Chondrocyte (in vitro differentiated cells): ENCODE measurements at regions not wholly inside any gene's neighbourhood (a gene's known extent, or its start where the extent isn't known, plus 50 kb on each side); places are given as distances from the start of the nearest gene placed in this dataset.

Experiments used
- DNase-seq: peaks from one replicate; pipeline ENCODE4 v3.0.0; 2021; ENCODE audit warnings: mixed read lengths, low spot score
- H3K27ac Mint-ChIP-seq: one replicate; pipeline ENCODE4 v1.8.0; 2021; ENCODE audit warnings: mild to moderate bottlenecking, moderate library complexity, mixed read lengths; ENCODE audit not compliant: unreplicated experiment
- H3K27me3 Mint-ChIP-seq: 2 replicates; pipeline ENCODE4 v1.8.0; 2021; ENCODE audit warnings: low read depth, mixed read lengths
- H3K36me3 Mint-ChIP-seq: 2 replicates; pipeline ENCODE4 v1.8.0; 2021; ENCODE audit warnings: low read depth, mixed read lengths
- H3K4me1 Mint-ChIP-seq: 2 replicates; pipeline ENCODE4 v1.8.0; 2021; ENCODE audit warnings: low read depth, mild to moderate bottlenecking, mixed read lengths
- H3K4me3 Mint-ChIP-seq: one replicate; pipeline ENCODE4 v1.8.0; 2021; ENCODE audit warnings: mild to moderate bottlenecking, moderate library complexity, mixed read lengths; ENCODE audit not compliant: unreplicated experiment
- H3K9me3 Mint-ChIP-seq: 2 replicates; pipeline ENCODE4 v1.8.0; 2021; ENCODE audit warnings: low read depth, mixed read lengths
- CTCF ChIP-seq: fragments of 200-600 bp; sonication (generic); IDR thresholded peaks from 2 replicates; pipeline ENCODE4 v1.5.0; 2021; ENCODE audit warnings: antibody characterized with exemption, mild to moderate bottlenecking, moderate library complexity

- no peak for DNase-seq
- no peak overlapping the region for H3K27ac Mint-ChIP-seq
- peaks cover 44% of the 10 kb centered on the region for H3K4me1 Mint-ChIP-seq
- H3K9me3 Mint-ChIP-seq, result peaks cover 20% of the 10 kb centered on the region
- no peaks in the 10 kb centered on the region for H3K27me3 Mint-ChIP-seq
- H3K4me3 Mint-ChIP-seq, result no peak overlapping the region
- TF ChIP-seq CTCF, result no peak
- peaks cover 7% of the 10 kb centered on the region for H3K36me3 Mint-ChIP-seq
These were observed 421.8 kb downstream of the BCAT1 start for GRCh38 chr12:24527102-24527501.

GRCh38 chr12:24522736-24523135 lies 426.2 kb downstream of the BCAT1 start:
- no peak overlapping the region for H3K4me3 Mint-ChIP-seq
- TF ChIP-seq CTCF, result no peak
- no peak for DNase-seq
- H3K4me1 Mint-ChIP-seq, result peaks cover 7% of the 10 kb centered on the region
- no peak overlapping the region for H3K27ac Mint-ChIP-seq
- peaks cover 23% of the 10 kb centered on the region for H3K36me3 Mint-ChIP-seq
- no peaks in the 10 kb centered on the region for H3K27me3 Mint-ChIP-seq
- peaks cover 47% of the 10 kb centered on the region for H3K9me3 Mint-ChIP-seq

GRCh38 chr12:24519759-24520158 lies 429.1 kb downstream of the BCAT1 start:
- H3K36me3 Mint-ChIP-seq, result peaks cover 25% of the 10 kb centered on the region

GRCh38 chr12:24517000-24517399 lies 431.9 kb downstream of the BCAT1 start:
- peaks cover 17% of the 10 kb centered on the region for H3K36me3 Mint-ChIP-seq
- no peaks in the 10 kb centered on the region for H3K27me3 Mint-ChIP-seq
- no peak for DNase-seq
- no peaks in the 10 kb centered on the region for H3K4me1 Mint-ChIP-seq
- no peak overlapping the region for H3K27ac Mint-ChIP-seq
- no peak for TF ChIP-seq CTCF
- H3K9me3 Mint-ChIP-seq, result peaks cover 32% of the 10 kb centered on the region
- H3K4me3 Mint-ChIP-seq, result no peak overlapping the region

More at GRCh38 chr12:24519759-24520158, 429.1 kb downstream of the BCAT1 start:
- H3K4me3 Mint-ChIP-seq, result no peak overlapping the region
- no peak for DNase-seq
- TF ChIP-seq CTCF, result no peak
- H3K27ac Mint-ChIP-seq, result no peak overlapping the region
- peaks cover 45% of the 10 kb centered on the region for H3K9me3 Mint-ChIP-seq
- no peaks in the 10 kb centered on the region for H3K4me1 Mint-ChIP-seq
- no peaks in the 10 kb centered on the region for H3K27me3 Mint-ChIP-seq

- peaks cover 4% of the 10 kb centered on the region for H3K9me3 Mint-ChIP-seq
- no peaks in the 10 kb centered on the region for H3K27me3 Mint-ChIP-seq
- TF ChIP-seq CTCF, result no peak
- H3K36me3 Mint-ChIP-seq, result peaks cover 2% of the 10 kb centered on the region
- H3K4me3 Mint-ChIP-seq, result no peak overlapping the region
- H3K4me1 Mint-ChIP-seq, result no peaks in the 10 kb centered on the region
- H3K27ac Mint-ChIP-seq, result no peak overlapping the region
- DNase-seq, result no peak
These were observed 438.2 kb downstream of the BCAT1 start for GRCh38 chr12:24510581-24511125.
